ENCODE measurements at regions not wholly inside any gene's neighbourhood (a gene's known extent, or its start where the extent isn't known, plus 50 kb on each side); places are given as distances from the start of the nearest gene placed in this dataset.
"Not testable (repeated sequence)": the region's sequence is repeated elsewhere in the genome, so short reads cannot be mapped to it uniquely, and the experiment has no call there.

GRCh38 chr10:117439243-117439912, 64.1 kb upstream of the PDZD8 start:
- ChIA-PET POLR2A (no interaction called here), CTCF (interaction anchor here (0.8 to 2.1 kb wide), 9 partner anchors 8 to 1019 kb away, joined by 3 to 9 read pairs (median 3); no protein-coding TSS in a partner anchor)
- peak; percentile 85 for DNase-seq (ENCODE audit: low read depth)
- no peaks in the 10 kb centered on the region for H3K36me3 ChIP-seq (ENCODE audit: control insufficient read depth, insufficient read depth, low read length)
- H3K27me3 ChIP-seq (ENCODE audit: control insufficient read depth, insufficient read depth, low read length), result no peaks in the 10 kb centered on the region
- TF ChIP-seq CTCF (IDR thresholded peaks at IDR 0.05; ENCODE audit: insufficient read depth, low read depth, low read length), result no peak
- no peak overlapping the region for H3K4me3 ChIP-seq (ENCODE audit: low read depth, low read length)

GRCh38 chr10:117432866-117433265, 57.6 kb upstream of the PDZD8 start:
- POLR2A ChIA-PET, result no interaction called here

GRCh38 chr10:117431160-117431559, 55.9 kb upstream of the PDZD8 start:
- ChIA-PET POLR2A (no interaction called here), CTCF (interaction anchor here (0.6 to 2.5 kb wide), 16 partner anchors 8 to 1028 kb away, joined by 3 to 20 read pairs (median 4); no protein-coding TSS in a partner anchor)
- Histone ChIP-seq H3K27me3 (ENCODE audit: control insufficient read depth, insufficient read depth, low read length) (peaks cover 8% of the 10 kb centered on the region; the same call in 1 of the 2 replicates), H3K4me3 (ENCODE audit: low read depth, low read length) (no peak overlapping the region), H3K36me3 (ENCODE audit: control insufficient read depth, insufficient read depth, low read length) (no peaks in the 10 kb centered on the region)
- no peak for DNase-seq (ENCODE audit: low read depth)
- TF ChIP-seq CTCF (IDR thresholded peaks at IDR 0.05; ENCODE audit: insufficient read depth, low read depth, low read length), result peak; percentile 31; the same call in 1 of the 2 replicates

More at GRCh38 chr10:117432866-117433265, 57.6 kb upstream of the PDZD8 start:
- no peak overlapping the region for H3K4me3 ChIP-seq (ENCODE audit: low read depth, low read length)
- peaks cover 8% of the 10 kb centered on the region; the same call in 1 of the 2 replicates for H3K27me3 ChIP-seq (ENCODE audit: control insufficient read depth, insufficient read depth, low read length)
- DNase-seq (ENCODE audit: low read depth), result no peak
- CTCF ChIA-PET, result interaction anchor here (1.6 to 2.5 kb wide), 3 partner anchors 9 to 217 kb away, joined by 3 to 20 read pairs (median 13); no protein-coding TSS in a partner anchor
- no peaks in the 10 kb centered on the region for H3K36me3 ChIP-seq (ENCODE audit: control insufficient read depth, insufficient read depth, low read length)
- TF ChIP-seq CTCF (IDR thresholded peaks at IDR 0.05; ENCODE audit: insufficient read depth, low read depth, low read length), result no peak

GRCh38 chr10:117430535-117430934, 55.3 kb upstream of the PDZD8 start:
- H3K36me3 ChIP-seq (ENCODE audit: control insufficient read depth, insufficient read depth, low read length); H3K27me3 ChIP-seq (ENCODE audit: control insufficient read depth, insufficient read depth, low read length); H3K4me3 ChIP-seq (ENCODE audit: low read depth, low read length); DNase-seq (ENCODE audit: low read depth); POLR2A ChIA-PET: not testable (repeated sequence)
- CTCF ChIA-PET, result interaction anchor here (0.6 to 2.5 kb wide), 16 partner anchors 7 to 1029 kb away, joined by 3 to 20 read pairs (median 4); no protein-coding TSS in a partner anchor

- no peak for TF ChIP-seq CTCF (IDR thresholded peaks at IDR 0.05; ENCODE audit: insufficient read depth, low read depth, low read length)
- ChIA-PET POLR2A (no interaction called here), CTCF (interaction anchor here (0.8 to 2.5 kb wide), 6 partner anchors 12 to 829 kb away, joined by 3 to 8 read pairs (median 5); no protein-coding TSS in a partner anchor)
- Histone ChIP-seq H3K27me3 (ENCODE audit: control insufficient read depth, insufficient read depth, low read length) (peaks cover 8% of the 10 kb centered on the region; the same call in 1 of the 2 replicates), H3K36me3 (ENCODE audit: control insufficient read depth, insufficient read depth, low read length) (no peaks in the 10 kb centered on the region), H3K4me3 (ENCODE audit: low read depth, low read length) (no peak overlapping the region)
- no peak for DNase-seq (ENCODE audit: low read depth)
These were observed 54.5 kb upstream of the PDZD8 start for GRCh38 chr10:117429643-117430265.

All from BJ (cell line).